Right lobe of liver (tissue), 4 donors: ENCODE measurements at regions not wholly inside any gene's neighbourhood (a gene's known extent, or its start where the extent isn't known, plus 50 kb on each side); places are given as distances from the start of the nearest gene placed in this dataset.

Source experiments
- POLR2A ChIP-seq: fragments of 450-650 bp; IDR thresholded peaks from one replicate; pipeline ENCODE4 v1.6.1; 2017; ENCODE audit warnings: antibody characterized with exemption, mild to moderate bottlenecking
- TF ChIP-seq, protein P1 (sequence below), 4 donors: fragments of 200-600 bp in 3 of 4; fragments of 450-650 bp in 1 of 4; IDR thresholded peaks; one replicate each; pipeline versions ENCODE4 v1.5.1 to v1.8.0; 2016 to 2022; ENCODE audit warnings: antibody characterized with exemption in 4 of 4, mild to moderate bottlenecking in 2 of 4
- donor health status: DM: no; HTN: no; CAD: no.
- donor health status: DM: no; HTN: no; CAD: no.
- donor health status: DM: no; HTN: yes; CAD: no.

DNA sequence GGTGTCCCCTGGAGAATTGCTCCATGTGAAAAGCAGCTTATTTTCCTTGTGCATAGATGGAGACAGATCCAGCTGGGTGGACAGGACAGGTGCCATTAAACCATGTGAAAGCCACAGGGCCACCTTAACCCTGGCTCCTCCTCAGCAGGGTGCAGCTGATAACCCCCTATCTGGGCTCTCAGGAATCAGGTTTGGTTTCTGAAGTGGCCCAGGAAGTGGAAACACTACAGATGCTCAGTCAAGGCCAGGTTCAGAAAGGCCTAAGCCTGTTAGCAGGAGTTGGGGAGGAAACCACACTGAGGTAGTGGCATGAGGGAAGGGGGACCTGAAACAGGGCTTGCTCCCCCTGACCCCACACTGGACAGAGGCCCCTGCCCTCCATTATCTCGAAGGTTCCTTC, 217.0 kb downstream of the SPP2 start:
- TF ChIP-seq, protein P1, sequence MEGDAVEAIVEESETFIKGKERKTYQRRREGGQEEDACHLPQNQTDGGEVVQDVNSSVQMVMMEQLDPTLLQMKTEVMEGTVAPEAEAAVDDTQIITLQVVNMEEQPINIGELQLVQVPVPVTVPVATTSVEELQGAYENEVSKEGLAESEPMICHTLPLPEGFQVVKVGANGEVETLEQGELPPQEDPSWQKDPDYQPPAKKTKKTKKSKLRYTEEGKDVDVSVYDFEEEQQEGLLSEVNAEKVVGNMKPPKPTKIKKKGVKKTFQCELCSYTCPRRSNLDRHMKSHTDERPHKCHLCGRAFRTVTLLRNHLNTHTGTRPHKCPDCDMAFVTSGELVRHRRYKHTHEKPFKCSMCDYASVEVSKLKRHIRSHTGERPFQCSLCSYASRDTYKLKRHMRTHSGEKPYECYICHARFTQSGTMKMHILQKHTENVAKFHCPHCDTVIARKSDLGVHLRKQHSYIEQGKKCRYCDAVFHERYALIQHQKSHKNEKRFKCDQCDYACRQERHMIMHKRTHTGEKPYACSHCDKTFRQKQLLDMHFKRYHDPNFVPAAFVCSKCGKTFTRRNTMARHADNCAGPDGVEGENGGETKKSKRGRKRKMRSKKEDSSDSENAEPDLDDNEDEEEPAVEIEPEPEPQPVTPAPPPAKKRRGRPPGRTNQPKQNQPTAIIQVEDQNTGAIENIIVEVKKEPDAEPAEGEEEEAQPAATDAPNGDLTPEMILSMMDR (IDR thresholded peaks at IDR 0.05), result no peak
- no peak for TF ChIP-seq POLR2A
